Amniotic stem cell (primary cell): ENCODE measurements at regions not wholly inside any gene's neighbourhood (a gene's known extent, or its start where the extent isn't known, plus 50 kb on each side); places are given as distances from the start of the nearest gene placed in this dataset.
"Not testable (repeated sequence)": the region's sequence is repeated elsewhere in the genome, so short reads cannot be mapped to it uniquely, and the experiment has no call there.

Experiments
- DNase-seq: peaks from one replicate; lab custom pipeline; 2025; lab: John Stamatoyannopoulos, UW

DNA sequence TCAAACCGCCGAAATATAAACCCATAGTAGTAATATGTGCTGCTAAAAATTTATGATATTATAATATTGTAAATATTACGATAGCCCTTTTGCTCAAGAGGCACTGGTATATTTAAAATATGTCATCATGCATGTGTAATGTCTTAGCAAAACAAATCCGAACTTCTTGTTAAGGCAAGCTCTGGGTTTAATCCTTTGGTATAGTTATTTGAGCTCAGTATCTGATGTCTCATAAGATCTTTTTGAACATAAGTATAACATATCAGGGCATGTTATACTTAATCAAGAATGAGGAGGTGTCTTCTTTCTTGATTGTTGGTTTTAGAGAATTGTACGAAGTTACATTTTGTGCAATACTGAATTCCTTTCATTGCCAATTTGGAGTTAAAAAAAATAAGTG, 154.1 kb upstream of the CBLB start:
- DNase-seq = no peak

DNA sequence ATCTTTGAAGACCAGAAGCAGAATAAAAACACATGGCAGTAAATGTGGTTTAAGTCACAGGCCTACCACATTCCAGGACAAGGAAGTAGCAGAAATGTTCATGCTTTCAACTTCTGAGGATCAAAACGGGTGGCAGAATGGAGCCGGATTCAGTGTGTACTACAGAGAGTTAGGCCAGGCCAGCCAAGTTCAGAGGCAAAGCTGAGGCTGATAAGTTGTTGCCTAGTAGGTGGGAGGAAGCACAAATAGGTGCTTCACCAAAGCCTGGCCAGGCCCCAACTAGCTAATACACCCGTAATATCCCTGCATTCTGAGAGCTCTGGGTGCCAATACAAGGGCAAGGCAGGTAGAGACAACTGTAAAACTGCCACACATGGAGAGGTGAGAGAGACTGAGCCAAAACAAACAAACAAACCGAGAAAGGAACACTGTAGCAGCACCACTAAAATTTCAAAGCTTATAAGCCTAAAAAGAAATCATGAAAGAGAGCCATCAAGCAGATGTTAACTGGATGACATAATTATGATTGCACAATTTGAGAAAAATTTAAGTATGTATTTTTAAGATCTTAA, 156.4 kb upstream of the CBLB start:
- DNase-seq = no peak

DNA sequence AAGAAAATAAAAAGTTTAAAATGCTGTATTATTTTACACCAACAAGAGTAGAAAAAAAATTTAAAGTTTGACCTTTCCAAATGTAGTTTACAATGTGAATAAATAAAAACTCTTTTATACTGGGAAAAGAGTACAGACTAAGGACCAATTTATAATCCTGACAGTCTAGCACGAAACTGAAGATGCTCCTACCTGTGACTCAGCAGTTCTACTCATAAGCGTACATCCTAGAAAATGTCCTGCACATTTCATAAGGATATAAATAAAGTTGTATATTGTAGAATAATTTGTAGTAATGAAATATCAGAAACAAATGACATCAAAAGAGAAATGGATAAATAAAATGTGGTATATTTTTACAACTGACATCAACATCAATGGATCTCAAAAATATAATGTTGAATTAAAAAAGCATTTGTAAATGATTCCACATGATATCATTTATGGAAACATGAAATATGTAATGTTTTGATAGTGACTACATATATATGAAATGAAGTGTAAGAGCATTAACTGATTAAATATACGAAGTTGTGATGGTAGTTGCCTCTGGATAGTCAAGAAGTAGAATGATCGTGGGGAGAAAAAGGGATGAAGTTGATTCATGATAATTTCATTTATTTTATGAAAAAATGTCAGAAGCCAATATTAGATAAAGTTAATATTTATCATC, 161.3 kb upstream of the CBLB start:
- DNase-seq = no peak

DNA sequence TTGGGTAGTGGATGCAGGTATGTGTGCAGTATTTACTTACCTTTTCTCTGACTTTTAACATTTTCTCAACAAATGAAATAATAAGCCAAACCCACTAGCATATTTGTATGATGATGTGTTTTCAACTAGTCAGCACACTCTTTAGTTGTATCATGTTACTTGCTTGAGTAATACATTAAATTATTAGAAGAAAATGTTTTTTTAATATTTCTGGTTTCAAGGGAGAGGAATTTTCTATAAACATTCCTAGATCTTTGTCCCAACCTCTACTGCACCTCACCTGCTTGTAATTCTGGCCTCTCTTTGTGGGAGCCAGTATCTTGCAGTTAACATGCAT, 161.8 kb upstream of the CBLB start:
- DNase-seq = no peak

DNA sequence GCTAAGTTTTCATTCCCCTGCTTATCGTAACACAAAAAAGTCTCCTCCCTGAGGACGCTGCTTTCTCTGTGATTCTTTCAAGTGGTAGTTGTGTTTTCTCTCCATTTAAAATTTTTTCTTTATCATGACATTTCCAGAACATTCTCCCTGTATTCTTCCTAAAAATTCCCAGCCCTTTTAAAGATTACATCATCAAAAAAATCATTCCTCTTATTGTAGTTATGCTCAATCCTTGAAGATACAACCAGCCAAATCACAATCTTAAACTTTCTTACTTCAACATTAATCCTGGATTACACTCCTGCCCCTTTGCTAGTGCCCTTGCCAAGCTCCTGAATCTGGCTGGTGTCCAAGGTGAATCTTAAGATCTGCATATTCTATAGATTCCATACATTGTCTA, 163.7 kb upstream of the CBLB start:
- DNase-seq = no peak

GRCh38 chr3:106033654-106034053, 164.8 kb upstream of the CBLB start:
- no peak for DNase-seq

DNA sequence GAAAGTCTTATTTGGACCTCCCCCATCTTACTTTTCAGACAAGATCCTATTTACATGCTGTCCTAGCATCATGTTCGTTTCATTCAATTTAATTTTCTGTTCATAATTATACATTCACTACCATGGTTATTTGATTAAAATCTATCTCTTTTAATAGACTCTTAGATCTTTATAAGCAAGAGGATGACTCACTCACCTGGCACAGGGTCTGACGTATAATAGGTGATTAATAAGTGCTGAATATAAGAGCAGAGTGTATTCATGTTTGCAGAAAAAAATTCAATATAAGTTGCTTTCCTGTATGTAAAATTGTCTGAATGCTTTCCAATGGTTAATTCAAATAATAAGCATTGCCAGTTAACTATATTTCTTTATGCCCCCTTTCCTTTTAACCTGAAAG, 165.5 kb upstream of the CBLB start:
- no peak for DNase-seq

DNA sequence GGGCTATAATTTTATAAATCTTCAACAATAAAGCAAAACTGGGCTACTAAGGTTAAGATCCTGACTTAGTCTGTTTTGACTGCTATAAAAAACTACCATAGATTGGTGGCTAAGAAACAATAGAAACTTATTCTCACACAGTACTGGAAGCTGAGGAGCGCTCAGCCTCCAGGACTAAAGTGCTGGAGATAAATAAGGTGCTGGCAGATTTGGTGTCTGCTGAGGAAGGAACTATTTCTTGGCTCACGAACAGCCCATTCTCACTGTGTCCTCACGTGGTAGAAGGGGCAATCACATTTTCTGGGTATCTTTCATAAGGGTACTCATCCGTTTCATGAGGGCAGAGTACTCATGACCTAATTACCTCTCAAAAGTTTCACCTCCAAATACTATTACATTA, 166.8 kb upstream of the CBLB start:
- DNase-seq = no peak

GRCh38 chr3:106036696-106037095, 167.9 kb upstream of the CBLB start:
- DNase-seq = no peak

DNA sequence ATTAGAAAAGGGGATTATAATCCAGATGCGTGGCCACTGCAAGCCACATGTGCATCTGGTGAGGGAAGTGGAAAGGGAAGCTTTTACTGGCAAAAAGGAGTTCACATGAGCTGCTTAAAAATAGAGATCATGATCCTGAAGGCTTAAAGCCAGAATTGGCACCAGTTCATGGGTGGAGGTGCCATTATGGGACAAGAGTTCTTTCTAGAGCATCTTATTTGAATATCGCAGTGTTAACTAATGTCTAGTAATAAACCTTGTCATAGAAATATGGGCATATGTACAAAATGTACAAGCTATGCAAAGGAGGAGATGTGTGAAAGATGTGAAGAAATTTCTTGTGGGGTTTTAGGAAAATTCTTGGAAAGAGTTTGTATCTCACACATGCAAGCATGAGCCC, 178.4 kb upstream of the CBLB start:
- DNase-seq = no peak

- DNase-seq = no peak
Observed at GRCh38 chr3:106048946-106049481, 180.2 kb upstream of the CBLB start.

DNA sequence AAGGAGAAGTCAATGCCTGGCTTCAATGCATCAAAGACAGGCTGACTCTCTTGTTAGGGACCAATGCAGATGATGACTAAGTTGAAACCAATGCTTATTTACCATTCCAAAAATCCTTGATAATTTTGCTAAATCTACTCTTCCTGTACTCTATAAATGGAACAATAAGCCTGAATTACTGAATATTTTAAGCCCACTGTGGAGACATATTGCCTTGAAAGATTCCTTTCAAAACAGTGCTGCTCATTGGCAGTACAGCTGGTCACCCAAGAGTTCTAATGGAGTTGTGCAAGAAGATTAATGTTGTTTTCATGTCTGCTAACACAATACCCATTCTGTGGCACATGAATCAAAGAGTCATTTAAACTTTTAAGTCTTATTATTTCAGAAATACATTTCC, 181.0 kb upstream of the CBLB start:
- no peak for DNase-seq

GRCh38 chr3:106056931-106057330, 188.1 kb upstream of the CBLB start:
- DNase-seq = no peak

DNA sequence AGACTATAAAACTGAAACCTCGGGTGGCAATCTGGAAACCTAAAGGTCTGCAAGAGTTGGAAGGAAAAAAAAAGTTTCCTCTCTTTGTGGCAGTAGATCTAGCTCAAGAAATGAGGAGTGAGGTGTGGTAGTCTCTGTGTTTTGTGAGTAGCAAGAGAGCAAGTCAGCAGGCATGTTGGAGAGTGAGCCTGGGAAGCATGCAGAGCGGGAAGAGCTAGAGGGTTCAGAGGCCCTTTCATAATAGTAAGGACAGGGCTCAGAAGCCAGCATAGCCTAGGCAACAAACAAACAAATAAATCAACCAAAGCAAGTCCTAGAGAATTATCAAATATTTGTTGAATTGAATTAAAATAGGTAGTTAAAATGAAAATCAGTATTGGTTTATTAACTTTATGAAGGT, 189.7 kb upstream of the CBLB start:
- no peak for DNase-seq

DNA sequence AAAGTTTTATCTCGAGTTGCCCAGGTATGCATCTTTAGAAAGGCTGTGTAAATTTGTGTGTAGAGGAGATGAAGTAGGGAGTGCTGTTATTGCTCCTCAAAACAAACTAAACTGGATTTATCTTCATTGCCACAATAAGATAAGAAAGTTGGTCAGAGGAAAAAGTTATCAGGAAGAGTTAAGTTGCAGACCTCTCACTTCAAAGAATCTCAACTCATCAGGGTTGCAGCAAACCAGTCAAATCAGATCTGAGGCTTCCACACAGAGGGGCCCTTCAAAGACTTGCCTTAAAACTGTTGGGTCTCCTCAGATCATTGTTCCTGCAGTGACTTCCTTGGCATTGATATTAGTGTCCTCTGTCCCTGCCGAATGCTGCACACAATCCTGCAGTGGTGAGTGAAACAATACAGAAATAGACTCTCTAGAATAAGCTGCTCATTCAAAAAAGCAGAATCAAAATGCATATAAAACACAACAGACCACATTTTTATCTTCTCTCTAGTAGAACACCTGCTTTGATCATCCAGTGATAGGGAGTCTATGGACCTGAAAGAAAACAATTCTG, 191.2 kb upstream of the CBLB start:
- no peak for DNase-seq

GRCh38 chr3:106063909-106064308, 195.1 kb upstream of the CBLB start:
- no peak for DNase-seq

GRCh38 chr3:106065831-106066230, 197.0 kb upstream of the CBLB start:
- DNase-seq = no peak

GRCh38 chr3:106067711-106068110, 198.9 kb upstream of the CBLB start:
- DNase-seq = no peak

GRCh38 chr3:106068381-106068780, 199.6 kb upstream of the CBLB start:
- DNase-seq = no peak

DNA sequence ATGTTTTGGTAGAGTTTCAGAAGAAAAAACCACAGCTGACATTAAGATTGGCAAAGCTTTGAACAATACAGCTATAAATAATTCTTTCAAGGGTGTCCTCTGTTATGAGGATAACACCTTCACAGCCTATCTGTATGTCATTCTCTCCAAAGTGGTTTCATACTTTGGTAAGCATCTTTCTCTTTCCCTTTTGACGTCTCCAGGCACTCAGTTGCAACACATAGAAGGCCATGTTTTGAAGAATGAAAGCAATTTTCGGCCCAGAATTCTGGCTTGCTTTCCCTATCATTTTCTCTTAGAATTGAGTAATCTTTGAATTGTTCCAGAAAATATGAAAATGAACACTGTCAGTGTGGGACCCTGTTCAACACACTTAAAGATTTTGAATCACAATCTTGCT, 200.0 kb upstream of the CBLB start:
- DNase-seq = no peak

- no peak for DNase-seq
Observed at GRCh38 chr3:106070187-106070586, 201.4 kb upstream of the CBLB start.

DNA sequence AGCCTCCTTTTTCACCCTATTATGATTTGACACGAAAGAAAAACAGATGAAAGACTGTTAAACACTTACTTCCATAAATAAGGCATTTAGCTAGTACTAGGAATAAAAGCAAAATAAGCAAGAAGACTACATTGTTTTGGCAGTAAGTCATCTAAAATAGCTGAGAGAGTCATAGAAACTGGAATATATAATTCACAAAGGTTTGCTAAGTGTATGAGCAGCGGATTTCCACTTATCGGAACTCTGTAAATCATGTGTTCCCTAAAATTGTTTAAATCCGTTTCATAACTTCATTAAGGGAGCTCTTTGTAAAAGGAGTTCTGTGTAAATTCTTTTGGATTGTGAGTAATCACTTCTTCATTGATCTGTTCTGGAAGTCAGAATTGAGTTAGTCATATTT, 202.5 kb upstream of the CBLB start:
- DNase-seq = no peak

- not testable (repeated sequence) for DNase-seq
Observed at GRCh38 chr3:106072596-106072995, 203.8 kb upstream of the CBLB start.

GRCh38 chr3:106073806-106074205, 205.0 kb upstream of the CBLB start:
- DNase-seq = not testable (repeated sequence)
